Stimulated activated CD4-positive, alpha-beta T cell treated with anti-CD3 and anti-CD28 coated beads, Interleukin-2, amount 100 ng/mL, for 4 hours (primary cell): ENCODE measurements at regions not wholly inside any gene's neighbourhood (a gene's known extent, or its start where the extent isn't known, plus 50 kb on each side); places are given as distances from the start of the nearest gene placed in this dataset.
A peak's percentile ranks its signal among the peaks of the same experiment; 100 is the strongest.
"Not testable (repeated sequence)": the region's sequence is repeated elsewhere in the genome, so short reads cannot be mapped to it uniquely, and the experiment has no call there.

Source experiments
- DNase-seq: peaks from one replicate; pipeline ENCODE4 v3.0.0-alpha.2; 2020; ENCODE audit warnings: low read depth

- DNase-seq, result no peak
Observed at GRCh38 chr15:20368974-20369373, 172.6 kb downstream of the GOLGA6L6 start.

- DNase-seq, result no peak
Observed at GRCh38 chr15:20367093-20367492, 174.5 kb downstream of the GOLGA6L6 start.

- not testable (repeated sequence) for DNase-seq
Observed at GRCh38 chr15:20363591-20363990, 178.0 kb downstream of the GOLGA6L6 start.

- DNase-seq, result no peak
Observed at GRCh38 chr15:20361091-20361490, 180.5 kb downstream of the GOLGA6L6 start.

GRCh38 chr15:20358779-20359414 lies 182.7 kb downstream of the GOLGA6L6 start:
- no peak for DNase-seq

- DNase-seq, result no peak
Observed at GRCh38 chr15:20358066-20358778, 183.4 kb downstream of the GOLGA6L6 start.

GRCh38 chr15:20357481-20358065 lies 184.0 kb downstream of the GOLGA6L6 start:
- DNase-seq, result no peak

GRCh38 chr15:20356911-20357480 lies 184.6 kb downstream of the GOLGA6L6 start:
- DNase-seq, result no peak

GRCh38 chr15:20356444-20356910 lies 185.1 kb downstream of the GOLGA6L6 start:
- DNase-seq, result peak; percentile 77

GRCh38 chr15:20355256-20355868 lies 186.2 kb downstream of the GOLGA6L6 start:
- DNase-seq, result no peak

GRCh38 chr15:20354884-20355223 lies 186.7 kb downstream of the GOLGA6L6 start:
- not testable (repeated sequence) for DNase-seq

- DNase-seq, result no peak
Observed at GRCh38 chr15:20353966-20354883, 187.4 kb downstream of the GOLGA6L6 start.

- no peak for DNase-seq
Observed at GRCh38 chr15:20352241-20353200, 189.1 kb downstream of the GOLGA6L6 start.

- no peak for DNase-seq
Observed at GRCh38 chr15:20351448-20351971, 190.1 kb downstream of the GOLGA6L6 start.

- no peak for DNase-seq
Observed at GRCh38 chr15:20349774-20350498, 191.7 kb downstream of the GOLGA6L6 start.

- DNase-seq, result no peak
Observed at GRCh38 chr15:20348900-20349773, 192.5 kb downstream of the GOLGA6L6 start.

GRCh38 chr15:20348291-20348899 lies 193.2 kb downstream of the GOLGA6L6 start:
- DNase-seq, result no peak
